ENCODE measurements at regions not wholly inside any gene's neighbourhood (a gene's known extent, or its start where the extent isn't known, plus 50 kb on each side); places are given as distances from the start of the nearest gene placed in this dataset.
"Not testable (repeated sequence)": the region's sequence is repeated elsewhere in the genome, so short reads cannot be mapped to it uniquely, and the experiment has no call there.

DNA sequence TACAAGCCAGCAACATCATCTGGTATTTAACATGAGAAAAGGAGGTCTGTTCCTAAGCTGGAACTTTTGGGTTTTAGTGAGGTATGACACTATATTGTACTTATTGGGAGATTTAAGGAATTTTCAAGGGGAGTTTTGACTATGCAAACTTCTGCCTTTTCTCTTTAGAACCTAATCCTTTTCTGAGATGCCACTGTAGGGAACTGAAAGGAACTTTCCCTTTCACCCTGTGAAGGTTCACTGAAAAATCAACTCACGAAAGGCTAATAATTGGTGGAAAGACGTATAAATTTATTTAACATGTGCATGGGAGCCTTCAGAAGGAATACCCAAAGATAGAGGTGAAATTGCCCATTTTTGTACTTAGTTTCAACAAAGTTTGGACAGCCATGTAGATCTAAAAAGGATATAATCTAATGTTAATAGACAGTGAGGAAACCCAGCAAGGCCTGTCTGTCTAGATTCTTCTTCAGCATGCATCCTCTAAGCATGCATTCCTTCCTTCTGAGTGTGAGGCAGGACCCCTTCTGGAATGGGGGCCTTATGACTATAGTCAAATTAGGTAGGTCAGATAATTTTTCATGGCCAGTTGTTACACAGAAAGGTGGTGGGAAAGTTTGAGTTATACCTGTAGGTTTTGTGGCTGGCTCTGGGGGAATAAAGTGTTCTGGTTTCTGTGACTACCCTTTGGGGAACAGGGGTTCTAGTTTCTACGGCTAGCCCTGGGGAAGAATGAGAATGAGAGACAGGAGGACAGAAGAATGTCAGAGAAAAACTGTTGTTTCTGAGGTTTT is 200.3 kb downstream of the C9orf152 start:
- H3K27ac ChIP-seq, result no peak overlapping the region
- no peak for DNase-seq (ENCODE audit: low read depth, low spot score)

DNA sequence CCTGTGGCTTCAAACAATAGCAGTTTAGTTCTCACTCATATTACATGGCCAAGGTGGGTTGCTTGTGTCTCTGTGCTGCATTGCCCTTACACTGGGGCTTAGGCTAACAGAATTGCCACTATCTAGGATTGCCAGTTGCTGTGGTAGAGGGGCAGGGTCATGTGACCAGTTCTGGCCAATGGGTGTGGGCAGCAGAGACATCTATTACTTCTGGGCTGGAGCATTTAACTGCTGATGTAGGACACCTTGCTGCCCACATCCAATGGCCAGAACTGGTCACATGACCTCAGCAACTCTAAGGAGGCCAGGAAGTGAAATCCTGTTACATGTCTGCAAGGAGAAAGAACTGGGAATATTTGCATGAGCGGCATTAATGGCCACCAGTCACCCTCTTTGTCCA is 199.3 kb downstream of the C9orf152 start:
- no peak for DNase-seq (ENCODE audit: low read depth, low spot score)
- no peak overlapping the region for H3K27ac ChIP-seq

DNA sequence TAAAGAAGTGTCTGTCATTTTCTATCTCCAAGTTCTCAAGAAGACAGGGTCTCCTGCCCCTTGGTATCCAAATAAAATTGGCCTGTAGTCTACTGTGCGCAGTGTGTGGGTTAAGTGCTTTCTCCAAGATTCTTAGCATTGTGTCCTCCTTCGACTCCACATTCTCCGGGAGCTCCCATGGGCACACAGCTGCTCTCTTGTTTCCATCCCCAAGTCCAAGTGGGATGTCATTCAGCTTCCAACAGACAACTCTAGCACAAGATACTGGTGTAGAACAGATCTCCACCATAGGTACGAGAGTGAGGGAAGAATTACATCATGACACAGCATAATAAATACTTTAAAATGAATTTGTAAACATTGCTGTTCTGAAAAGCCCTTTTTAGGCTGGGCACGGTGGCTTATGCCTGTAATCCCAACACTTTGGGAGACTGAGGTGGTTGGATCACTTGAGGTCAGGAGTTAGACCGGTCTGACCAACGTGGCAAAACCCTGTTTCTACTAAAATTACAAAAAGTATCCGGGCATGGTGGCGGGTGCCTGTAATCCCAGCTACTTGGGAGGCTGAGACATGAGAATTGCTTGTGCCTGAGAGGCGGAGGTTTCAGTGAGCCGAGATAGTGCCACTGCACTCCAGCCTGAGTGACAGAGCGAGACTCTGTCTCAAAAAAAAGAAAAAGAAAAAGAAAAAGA is 196.2 kb downstream of the C9orf152 start:
- no peak for DNase-seq (ENCODE audit: low read depth, low spot score)
- H3K27ac ChIP-seq, result no peak overlapping the region

DNA sequence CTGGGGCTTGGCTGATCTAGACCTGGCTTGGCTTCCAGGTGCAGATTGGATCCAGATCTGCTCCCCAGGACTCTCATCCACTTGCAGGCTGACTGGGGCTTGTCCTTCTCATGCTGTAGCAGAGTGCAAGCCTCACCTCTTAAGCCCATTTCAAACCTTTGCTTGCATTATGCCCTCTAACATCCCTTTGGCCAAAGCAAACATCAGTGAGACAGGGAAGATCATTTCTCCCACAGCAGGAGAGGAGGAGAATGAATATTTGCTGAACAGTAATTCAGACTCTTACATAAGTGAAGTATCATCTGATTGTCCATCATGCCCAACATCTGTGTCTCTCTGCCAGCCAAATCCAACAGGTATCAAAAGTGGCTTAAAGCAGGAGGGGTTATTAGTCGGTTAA is 194.9 kb downstream of the C9orf152 start:
- H3K27ac ChIP-seq, result no peak overlapping the region
- DNase-seq (ENCODE audit: low read depth, low spot score), result no peak

DNA sequence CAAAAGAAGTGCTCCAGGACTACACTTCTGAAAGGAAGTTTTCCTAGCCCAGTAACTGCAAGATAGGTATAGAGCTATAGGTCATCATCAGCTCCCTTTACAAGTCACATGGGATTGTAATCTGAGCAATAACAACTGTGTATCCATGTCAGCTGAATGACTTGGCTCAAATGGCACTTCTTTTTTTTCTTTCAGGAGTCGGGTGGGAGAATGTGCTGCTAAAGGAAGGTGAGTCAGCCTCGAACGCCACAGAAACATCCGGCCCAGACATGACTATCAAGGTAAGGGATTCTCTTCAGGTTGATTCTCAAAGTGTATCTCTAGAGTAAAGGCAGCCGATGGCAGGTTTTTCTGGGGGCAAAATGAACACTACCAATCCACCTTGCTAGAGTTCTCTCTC is 192.2 kb downstream of the C9orf152 start:
- DNase-seq (ENCODE audit: low read depth, low spot score), result peak; percentile 77
- H3K27ac ChIP-seq, result peak overlapping the region; percentile 82

DNA sequence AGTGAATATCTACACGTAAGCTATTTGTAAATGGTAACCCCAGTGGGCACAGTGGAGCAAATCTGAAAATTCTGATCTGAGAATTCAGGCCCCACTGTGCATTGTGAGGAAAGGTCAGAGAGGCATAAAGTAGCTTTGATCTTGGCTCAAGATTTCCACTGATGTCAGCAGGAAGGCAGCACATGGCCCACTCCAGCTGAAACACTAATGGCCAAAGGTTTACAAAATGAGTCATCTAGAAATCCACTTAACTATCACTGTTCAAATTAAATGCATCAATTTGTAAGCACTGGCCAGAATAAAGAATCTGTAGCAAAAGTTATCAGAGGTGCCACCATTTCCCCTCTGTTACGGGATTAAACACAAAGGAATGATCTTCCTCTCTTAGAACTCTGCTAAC is 191.6 kb downstream of the C9orf152 start:
- peak overlapping the region; percentile 82 for H3K27ac ChIP-seq
- no peak for DNase-seq (ENCODE audit: low read depth, low spot score)

DNA sequence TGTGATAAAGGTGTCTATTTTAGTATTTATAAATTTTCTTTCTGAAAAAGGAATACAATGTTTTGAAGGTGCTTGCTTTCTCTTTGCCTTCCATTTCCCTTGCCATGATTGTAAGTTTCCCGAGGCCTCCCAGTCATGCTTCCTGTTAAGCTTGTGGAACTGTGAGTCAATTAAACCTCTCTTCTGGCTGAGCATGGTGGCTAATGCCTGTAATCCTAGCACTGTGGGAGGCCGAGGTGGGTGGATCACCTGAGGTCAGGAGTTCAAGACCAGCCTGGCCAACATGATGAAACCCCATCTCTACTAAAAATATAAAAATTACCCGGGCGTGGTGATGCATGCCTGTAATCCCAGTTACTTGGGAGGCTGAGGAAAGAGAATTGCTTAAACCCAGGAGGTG is 187.7 kb downstream of the C9orf152 start:
- DNase-seq (ENCODE audit: low read depth, low spot score), result not testable (repeated sequence)
- H3K27ac ChIP-seq, result peak overlapping the region; percentile 1

DNA sequence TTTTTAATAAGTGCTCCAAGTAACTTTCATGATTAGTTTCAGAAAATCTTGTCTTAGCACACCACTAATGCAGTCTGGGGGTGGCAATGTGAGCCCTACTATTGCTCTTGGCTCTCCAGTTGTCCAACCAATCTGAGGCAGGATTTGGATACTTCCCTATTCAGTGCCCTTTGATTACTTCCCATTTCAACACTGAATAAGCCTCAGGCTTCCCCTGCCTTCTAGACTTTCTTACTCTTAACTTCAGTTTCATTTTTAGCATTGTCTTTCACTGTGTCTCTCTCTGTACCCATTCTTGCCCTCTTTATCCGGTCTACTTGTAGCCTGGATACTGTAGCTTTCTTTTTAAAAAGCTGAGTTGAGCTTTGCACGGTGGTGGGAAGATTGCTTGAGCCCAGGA is 186.1 kb downstream of the C9orf152 start:
- H3K27ac ChIP-seq, result no peak overlapping the region
- no peak for DNase-seq (ENCODE audit: low read depth, low spot score)

DNA sequence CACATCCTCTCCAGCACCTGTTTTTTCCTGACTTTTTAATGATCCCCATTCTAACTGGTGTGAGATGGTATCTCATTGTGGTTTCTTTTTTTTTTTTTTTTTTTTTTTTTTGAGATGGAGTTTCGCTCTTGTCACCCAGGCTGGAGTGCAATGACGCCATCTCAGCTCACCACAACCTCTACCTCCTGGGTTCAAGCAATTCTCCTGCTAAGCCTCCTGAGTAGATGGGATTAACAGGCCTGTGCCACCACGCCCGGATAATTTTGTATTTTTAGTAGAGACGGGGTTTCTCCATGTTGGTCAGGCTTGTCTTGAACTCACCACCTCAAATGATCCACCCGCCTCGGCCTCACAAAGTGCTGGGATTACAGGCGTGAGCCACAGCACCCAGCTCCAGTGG is 184.7 kb downstream of the C9orf152 start:
- not testable (repeated sequence) for H3K27ac ChIP-seq; DNase-seq (ENCODE audit: low read depth, low spot score)

DNA sequence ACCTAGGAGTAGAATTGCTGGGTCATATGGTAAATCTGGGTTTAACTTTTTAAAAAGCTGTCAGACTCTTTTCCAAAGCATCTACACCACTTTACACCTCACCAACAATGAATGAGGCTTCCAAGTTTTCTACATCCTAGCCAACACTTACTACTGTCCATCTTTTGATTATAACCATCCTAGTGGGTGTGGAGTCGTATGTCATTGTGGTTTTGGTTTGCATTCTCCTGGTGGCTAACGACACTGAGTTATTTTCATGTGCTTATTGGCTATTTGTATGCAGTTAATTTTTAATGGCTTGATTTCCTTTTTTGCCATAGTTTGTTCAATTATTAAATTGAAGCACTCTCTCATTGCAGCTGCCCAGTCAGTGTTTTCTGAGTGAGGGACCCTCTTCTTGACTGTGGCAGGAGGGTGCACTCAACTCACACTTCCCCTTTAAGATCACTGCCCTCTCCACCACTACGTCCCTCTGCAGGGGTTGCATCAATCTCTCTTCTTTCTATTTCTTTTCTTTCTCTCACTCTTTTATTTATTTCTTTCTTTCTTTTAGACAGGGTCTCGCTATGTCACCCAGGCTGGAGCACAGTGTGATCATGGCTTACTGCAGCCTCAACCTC is 182.3 kb downstream of the C9orf152 start:
- no peak overlapping the region for H3K27ac ChIP-seq
- DNase-seq (ENCODE audit: low read depth, low spot score), result no peak

DNA sequence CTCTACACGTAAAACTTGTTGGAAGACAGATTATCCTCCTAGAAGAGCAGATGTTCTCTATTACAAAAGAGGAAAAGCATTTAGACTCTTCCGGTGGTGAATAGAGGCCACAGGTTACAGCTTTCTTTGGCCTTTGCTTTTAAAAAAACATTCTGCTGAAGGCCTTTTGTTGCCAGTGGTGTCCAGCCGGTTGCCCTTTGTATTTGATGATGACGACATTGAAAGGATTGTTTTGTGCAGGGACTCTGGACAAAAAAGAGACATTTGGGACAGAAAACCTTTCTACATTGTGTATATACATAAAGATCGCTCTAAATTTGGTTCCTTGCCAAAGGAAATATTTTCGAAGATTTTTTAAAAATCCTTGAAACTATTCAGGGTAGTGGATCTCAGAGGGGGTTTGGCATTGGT is 180.3 kb downstream of the C9orf152 start:
- H3K27ac ChIP-seq, result no peak overlapping the region

DNA sequence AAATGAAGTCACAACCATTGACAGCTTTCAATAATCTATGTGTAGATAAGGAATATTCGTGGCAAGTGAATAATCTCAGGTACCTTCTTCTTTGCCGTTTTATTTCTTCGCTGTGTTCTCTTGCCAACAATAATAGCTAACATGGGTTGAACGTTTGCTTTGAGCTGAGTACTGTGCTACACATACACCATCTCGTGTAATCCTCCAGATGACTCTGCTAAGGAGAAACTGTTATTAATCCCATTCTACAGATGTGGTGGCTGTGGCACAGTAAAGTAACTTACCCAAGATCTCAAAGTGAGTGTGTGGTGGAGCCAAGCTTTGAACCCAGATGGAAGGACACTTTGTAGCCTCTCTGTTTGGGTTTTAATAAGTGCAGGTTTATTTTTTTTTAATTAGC is 179.7 kb downstream of the C9orf152 start:
- H3K27ac ChIP-seq, result no peak overlapping the region
- DNase-seq (ENCODE audit: low read depth, low spot score), result no peak

More for the DNA sequence above, 180.3 kb downstream of the C9orf152 start:
- no peak for DNase-seq (ENCODE audit: low read depth, low spot score)

DNA sequence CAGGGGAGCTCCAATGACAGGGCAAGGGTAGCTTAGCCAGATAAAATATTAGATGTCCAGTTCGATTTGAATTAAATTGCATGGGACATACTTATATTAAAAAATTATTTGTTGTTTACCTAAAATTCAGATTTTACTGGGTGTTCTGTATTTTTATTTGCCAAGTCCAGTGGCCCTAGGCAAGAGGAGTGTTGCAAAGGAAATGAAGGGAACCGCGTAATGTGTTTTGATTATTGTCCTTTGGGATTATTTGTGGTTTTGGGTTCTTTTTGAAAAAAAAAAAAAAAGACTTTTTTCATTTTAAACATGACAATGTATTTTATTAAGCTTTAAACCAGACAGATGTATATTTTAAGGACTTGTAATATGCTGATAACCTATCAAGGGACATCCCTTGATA is 179.3 kb downstream of the C9orf152 start:
- peak overlapping the region; percentile 83 for H3K27ac ChIP-seq
- no peak for DNase-seq (ENCODE audit: low read depth, low spot score)

DNA sequence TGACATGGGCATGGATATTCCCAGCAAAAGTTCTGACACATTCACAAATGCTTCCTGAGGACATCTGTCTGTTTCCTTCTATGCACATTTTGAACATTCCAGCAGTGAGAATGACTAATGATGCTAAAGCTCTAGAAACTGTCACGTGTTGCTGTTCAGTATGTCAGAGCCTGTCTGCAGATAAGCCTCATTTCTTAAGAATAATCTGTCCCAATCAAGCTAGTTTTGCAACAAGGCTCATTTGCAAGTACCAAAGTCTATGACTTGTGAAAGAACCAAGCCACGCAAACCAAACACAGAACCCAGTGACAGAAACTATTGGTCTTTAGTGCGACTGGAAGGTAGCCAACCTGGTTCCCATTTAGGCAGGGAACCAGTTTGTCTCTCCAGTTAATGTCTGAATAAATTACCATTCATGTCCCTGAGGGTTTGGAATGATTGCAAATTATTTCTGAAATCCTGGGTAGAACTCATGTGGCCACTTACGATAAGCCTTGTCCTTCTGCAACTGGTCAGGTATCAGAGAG is 178.5 kb downstream of the C9orf152 start:
- peak overlapping the region; percentile 83 for H3K27ac ChIP-seq

DNA sequence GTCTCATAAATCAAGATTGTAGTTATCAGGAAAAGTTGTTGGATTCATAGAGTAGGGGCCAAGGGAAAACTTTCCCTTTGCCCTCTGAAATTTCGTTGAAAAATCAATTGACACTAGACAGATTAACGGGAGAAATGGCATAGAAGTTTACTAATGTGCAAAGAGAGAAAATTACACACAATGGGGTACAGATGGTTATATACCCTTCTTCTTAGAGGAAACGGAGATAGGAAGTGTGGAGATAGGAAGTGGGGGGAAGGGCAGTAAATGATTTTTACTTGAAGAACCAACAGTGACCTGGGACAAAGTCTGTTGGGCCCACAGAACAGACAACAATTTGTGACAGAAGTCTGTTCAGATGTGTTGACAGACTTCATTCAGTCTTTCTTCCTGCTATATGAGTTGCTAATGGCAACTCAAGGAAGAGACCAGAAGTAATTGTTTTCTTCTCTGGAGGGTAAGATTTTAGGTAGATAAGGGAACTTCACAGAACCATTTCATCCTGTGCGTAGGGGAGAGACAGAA is 177.9 kb downstream of the C9orf152 start:
- peak overlapping the region; percentile 83 for H3K27ac ChIP-seq

More for the DNA sequence above, 178.5 kb downstream of the C9orf152 start:
- DNase-seq (ENCODE audit: low read depth, low spot score), result peak; percentile 71

DNA sequence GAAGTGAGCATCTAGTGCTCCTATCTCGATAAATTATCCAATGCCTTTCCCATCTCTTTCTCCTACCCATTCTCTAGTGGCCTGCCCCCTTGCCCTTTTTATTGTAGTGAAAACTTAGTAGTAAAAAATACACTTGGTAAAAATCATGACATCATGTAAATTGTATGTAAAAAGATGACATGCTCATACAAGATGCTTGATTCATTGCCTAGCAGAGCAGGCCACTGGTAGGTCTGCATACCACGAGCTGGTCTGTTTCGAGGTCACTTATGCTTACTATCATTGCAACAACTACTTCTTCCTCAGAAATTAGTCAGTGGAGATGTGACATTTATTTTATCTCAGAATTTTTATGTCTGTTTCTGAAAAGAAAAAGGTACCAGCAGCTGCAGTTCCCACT is 177.3 kb downstream of the C9orf152 start:
- peak overlapping the region; percentile 83 for H3K27ac ChIP-seq
- DNase-seq (ENCODE audit: low read depth, low spot score), result no peak

More for the DNA sequence above, 177.9 kb downstream of the C9orf152 start:
- DNase-seq (ENCODE audit: low read depth, low spot score), result no peak

DNA sequence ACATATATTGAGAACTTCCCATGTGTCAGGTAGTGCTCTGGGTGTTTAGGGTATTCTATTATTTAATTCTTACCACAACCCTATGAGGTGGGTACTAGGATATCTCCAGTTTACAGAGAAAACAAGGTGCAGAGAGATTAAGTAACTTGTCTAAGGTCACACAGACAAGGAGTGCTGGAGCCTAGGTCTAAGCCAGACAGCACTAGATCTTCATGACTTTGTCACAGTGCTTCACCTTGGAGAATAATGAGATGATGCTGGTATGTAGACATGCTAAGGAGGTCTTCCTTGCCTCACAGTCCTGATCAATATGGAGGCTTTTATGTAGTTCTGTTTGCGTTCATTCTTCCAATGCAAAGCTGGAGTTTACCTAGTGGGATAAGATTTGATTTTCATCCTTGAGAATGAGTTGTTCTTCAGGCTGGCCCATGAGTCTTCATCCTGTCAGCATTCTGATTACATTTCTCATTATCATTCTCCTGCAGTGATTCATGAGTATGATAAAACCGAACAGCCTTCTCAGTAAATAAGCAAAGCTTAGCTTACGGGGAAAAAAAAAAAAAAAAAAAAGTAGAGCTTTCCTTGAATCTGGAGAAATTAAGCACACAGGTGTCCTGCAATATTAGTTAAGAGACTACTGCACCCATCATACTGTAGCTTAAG is 176.3 kb downstream of the C9orf152 start:
- peak overlapping the region; percentile 83 for H3K27ac ChIP-seq
- DNase-seq (ENCODE audit: low read depth, low spot score), result peak; percentile 59

DNA sequence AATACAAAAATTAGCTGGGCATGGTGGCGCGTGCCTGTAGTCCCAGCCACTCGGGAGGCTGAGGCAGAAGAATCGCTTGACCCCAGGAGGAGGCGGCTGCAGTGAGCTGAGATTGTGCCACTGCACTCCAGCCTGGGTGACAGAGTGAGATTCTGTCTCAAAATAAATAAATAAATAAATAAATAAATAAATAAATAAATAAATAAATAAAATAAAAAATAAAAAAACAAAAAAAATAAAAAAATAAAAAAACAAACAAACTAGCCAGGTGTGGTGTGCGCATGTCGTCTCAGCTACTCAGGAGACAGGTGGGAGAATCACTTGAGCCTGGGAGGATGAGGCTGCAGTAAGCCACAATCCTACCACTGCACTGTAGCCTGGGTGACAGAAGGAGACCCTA is 175.4 kb downstream of the C9orf152 start:
- H3K27ac ChIP-seq, result peak overlapping the region; percentile 83
- DNase-seq (ENCODE audit: low read depth, low spot score), result not testable (repeated sequence)

DNA sequence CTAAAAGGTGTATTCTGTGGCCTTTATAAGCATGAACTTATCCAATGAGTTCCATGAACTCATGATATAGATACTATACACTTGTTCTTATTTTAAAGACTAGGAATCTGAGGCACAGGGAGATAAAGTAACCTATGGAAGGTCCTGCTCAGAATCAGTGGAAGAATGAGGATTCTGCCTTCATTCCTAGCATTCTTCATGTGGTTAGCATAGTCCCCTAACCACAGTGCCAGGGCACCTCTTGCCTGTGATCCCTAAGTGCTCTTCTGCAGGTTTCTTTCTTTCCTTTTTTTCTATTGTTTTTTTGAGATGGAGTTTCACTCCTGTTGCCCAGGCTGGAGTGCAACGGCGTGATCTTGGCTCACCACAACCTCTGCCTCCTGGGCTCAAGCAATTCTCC is 174.1 kb downstream of the C9orf152 start:
- H3K27ac ChIP-seq, result no peak overlapping the region

DNA sequence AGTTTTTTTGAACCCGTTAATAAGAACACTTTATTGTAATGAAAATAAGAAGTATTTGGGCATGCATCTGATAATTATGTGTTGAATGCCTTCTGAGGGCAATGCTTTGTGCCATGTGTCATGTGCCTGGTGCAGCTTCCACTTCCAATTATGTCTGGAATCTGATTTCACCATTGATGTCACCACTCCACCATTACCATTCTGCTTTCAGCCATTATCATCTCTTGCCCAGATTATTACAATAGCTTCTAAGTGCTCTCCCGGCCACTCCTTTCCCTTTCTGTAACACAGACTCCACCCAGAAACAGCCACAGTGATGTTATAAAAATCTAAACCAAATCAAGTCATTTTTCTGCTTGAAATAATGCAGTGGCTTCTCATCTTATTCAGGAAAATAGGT is 171.7 kb downstream of the C9orf152 start:
- no peak overlapping the region for H3K27ac ChIP-seq
- no peak for DNase-seq (ENCODE audit: low read depth, low spot score)

More for the DNA sequence above, 174.1 kb downstream of the C9orf152 start:
- DNase-seq (ENCODE audit: low read depth, low spot score), result no peak
